Coronary artery (tissue), 2 donors: ENCODE measurements at regions not wholly inside any gene's neighbourhood (a gene's known extent, or its start where the extent isn't known, plus 50 kb on each side); places are given as distances from the start of the nearest gene placed in this dataset.
"Not testable (repeated sequence)": the region's sequence is repeated elsewhere in the genome, so short reads cannot be mapped to it uniquely, and the experiment has no call there.

Source experiments
- DNase-seq: peaks from one replicate; pipeline ENCODE4 v3.0.0-alpha.2; 2017; ENCODE audit warnings: low spot score
- H3K27ac ChIP-seq, 2 donors: fragments of 200-600 bp; sonication (generic); one replicate each; pipeline ENCODE4 v1.5.1; 2016 to 2019
- H3K4me3 ChIP-seq: fragments of 200-600 bp; sonication (generic); 2 replicates; pipeline ENCODE4 v1.5.1; 2016; ENCODE audit warnings: mild to moderate bottlenecking, moderate library complexity
- CTCF ChIP-seq: fragments of 200-600 bp; sonication (generic); IDR thresholded peaks from one replicate; pipeline ENCODE4 v1.5.1; 2019; ENCODE audit warnings: antibody characterized with exemption

DNA sequence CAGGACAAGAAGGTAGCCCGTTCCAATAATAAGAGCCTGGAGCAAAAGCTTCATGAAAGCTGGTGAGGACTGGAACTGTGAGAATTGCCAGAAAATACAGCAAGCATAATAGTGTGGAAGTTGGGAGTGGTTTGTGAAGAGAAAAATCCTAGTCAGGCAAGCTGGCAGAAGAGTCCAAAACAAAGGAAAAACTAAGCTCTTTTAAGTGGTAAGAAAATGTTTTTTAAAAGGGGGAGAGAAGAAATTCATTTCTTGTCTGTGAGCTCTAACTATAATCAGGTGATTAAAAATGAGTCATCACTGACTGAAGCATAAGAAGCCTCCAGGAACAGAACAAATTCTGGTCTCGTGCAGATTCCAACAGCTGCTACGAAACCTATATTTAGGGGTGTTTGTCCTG, 102.6 kb downstream of the CAAP1 start:
- DNase-seq, result no peak
- no peak for TF ChIP-seq CTCF
- Histone ChIP-seq H3K27ac (no peak overlapping the region), H3K4me3 (no peak overlapping the region)

DNA sequence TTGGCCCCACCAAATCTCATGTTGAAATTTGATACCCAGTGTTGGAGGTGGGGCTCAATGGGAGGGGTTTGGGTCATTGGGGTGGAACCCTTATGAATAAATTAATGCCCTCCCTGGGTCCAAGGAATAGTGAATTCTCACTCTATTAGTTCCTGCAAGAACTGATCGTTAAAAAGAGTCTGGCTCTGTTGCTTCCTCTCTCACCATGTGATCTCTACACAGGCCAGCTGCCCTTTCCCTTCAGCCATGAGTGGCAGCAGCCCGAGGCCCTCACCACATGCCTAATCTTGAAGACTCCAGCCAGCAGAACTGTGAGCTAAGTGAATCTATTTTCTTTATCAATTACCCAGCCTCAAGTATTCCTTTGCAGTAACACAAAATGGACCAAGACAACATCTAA, 106.0 kb downstream of the CAAP1 start:
- DNase-seq, result no peak
- no peak overlapping the region for H3K4me3 ChIP-seq
- no peak for TF ChIP-seq CTCF

GRCh38 chr9:26782899-26783298, 109.7 kb downstream of the CAAP1 start:
- no peak overlapping the region for H3K4me3 ChIP-seq
- no peak overlapping the region for H3K27ac ChIP-seq
- no peak for TF ChIP-seq CTCF
- DNase-seq, result no peak

More for the DNA sequence above, 106.0 kb downstream of the CAAP1 start:
- no peak overlapping the region for H3K27ac ChIP-seq

- Histone ChIP-seq H3K4me3 (no peak overlapping the region), H3K27ac (no peak overlapping the region)
- no peak for DNase-seq
- no peak for TF ChIP-seq CTCF
These were observed 110.7 kb downstream of the CAAP1 start for GRCh38 chr9:26781906-26782305.

DNA sequence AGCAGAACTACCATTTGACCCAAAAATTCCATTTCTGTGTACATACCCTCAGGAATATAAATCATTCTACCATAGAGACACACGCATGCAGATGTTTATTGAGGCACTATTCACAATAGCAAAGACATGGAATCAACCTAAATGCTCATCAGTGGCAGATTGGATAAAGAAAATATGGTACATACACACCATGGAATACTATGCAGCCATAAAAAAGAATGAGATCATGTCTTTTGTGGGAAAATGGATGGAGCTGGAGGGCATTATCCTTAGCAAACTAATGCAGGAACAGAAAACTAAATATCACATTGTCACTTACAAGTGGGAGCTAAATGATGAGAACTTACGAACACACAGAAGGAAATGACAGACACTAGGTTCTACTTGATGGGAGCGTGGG, 112.3 kb downstream of the CAAP1 start:
- H3K27ac ChIP-seq, DNase-seq, H3K4me3 ChIP-seq: not testable (repeated sequence)

DNA sequence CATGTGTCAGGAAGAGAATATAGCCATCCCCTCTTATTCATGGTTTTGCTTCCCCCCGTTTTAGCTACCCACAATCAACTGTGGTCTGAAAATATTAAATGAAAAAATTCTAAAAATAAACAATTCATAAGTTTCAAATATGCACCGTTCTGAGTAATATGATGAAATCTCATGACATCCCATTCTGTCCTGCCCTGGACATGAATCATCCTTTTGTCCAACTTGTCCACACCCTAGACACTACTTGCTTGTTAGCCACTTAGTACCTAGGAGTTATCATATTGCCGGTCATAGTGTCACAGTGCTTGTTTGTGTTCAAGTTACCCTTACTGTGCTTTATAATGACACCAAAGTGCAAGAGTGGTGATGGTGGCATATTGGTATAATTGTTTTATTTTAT, 113.5 kb downstream of the CAAP1 start:
- Histone ChIP-seq H3K4me3 (no peak overlapping the region), H3K27ac (no peak overlapping the region)
- no peak for TF ChIP-seq CTCF
- no peak for DNase-seq

GRCh38 chr9:26775391-26775790, 117.2 kb downstream of the CAAP1 start:
- no peak for TF ChIP-seq CTCF

DNA sequence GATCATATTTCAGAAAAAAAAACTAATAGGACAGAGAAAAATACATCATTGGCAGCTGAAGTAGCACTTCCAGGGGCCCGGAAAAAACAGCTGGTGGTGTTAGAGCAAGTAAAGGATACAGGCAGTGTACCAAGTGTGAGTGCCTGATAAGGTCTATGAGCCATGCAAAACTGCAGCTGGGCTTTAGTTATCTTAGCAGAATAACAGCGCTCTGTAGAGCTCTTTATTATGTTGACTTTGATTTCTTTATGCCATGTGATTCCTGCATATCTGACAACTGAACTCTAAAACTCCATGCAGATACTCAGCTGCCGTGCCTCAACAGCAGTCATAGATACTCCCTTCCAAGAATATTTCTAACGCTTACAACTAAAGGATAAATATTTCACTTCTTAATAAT, 119.5 kb downstream of the CAAP1 start:
- no peak overlapping the region for H3K27ac ChIP-seq
- TF ChIP-seq CTCF, result no peak
- H3K4me3 ChIP-seq, result no peak overlapping the region
- DNase-seq, result no peak

More at GRCh38 chr9:26775391-26775790, 117.2 kb downstream of the CAAP1 start:
- DNase-seq, result no peak
- no peak overlapping the region for H3K27ac ChIP-seq
- no peak overlapping the region for H3K4me3 ChIP-seq
